NOMO-1 (cell line): ENCODE measurements at regions not wholly inside any gene's neighbourhood (a gene's known extent, or its start where the extent isn't known, plus 50 kb on each side); places are given as distances from the start of the nearest gene placed in this dataset.

ENCODE experiments used
- DNase-seq, 2 experiments: peaks; one replicate each; lab custom pipeline; 2025; ENCODE audit not compliant: unreplicated experiment in 2 of 2; lab: John Stamatoyannopoulos, UW

DNA sequence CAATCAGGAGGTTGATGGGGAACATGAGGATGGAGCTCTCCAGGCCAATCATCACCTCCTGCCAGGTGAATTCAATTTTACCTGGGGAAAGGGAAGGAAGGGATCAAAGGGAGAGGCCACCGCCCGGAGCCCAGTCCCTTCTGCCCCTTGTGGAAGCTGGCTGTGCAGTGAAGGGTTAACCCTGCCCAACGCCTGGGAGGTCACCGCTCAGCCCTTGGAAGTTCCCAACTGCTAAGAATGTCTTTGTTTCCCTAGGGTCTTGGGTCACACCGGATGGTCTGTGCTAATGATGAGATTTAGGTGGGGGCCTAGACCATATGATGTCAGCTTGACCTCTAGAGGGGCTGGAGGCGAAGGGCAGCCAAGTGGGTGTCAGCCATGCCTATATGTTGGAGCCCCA is 52.1 kb upstream of the GCSH start:
- DNase-seq: no peak
